ENCODE measurements at regions not wholly inside any gene's neighbourhood (a gene's known extent, or its start where the extent isn't known, plus 50 kb on each side); places are given as distances from the start of the nearest gene placed in this dataset.

DNA sequence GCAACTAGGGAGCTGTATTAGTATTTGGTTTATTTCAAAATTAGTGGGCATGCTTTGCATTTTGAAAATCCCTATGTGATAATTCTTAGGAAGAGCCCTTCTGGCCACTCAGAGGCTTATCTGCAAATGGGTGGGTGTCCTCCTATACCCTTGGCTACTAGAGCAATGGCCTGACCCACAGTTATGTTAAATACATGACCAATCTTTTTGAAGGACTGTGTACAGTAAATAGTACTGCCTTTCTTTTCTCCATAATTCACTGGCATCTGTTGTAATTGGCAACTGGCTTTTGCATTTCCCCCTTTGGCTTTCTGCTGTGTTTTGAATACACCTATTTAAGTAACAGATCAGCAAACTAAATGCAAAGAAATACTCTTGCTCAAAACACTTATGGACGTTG is 175.4 kb downstream of the ANXA2 start:
- Histone ChIP-seq H3K9me3 (ENCODE audit: insufficient read depth, low read depth, low read length) (no peaks in the 10 kb centered on the region), H3K79me2 (ENCODE audit: insufficient read depth, low read length) (no peaks in the 10 kb centered on the region), H3K9ac (ENCODE audit: low read length) (no peak overlapping the region), H3K4me3 (ENCODE audit: insufficient read depth, low read depth, low read length) (no peak overlapping the region), H3K4me1 (ENCODE audit: insufficient read depth, low read length) (no peaks in the 10 kb centered on the region), H3K36me3 (ENCODE audit: insufficient read depth, low read length) (no peaks in the 10 kb centered on the region), H3K4me2 (ENCODE audit: low read length) (no peak overlapping the region), H3K27ac (ENCODE audit: low read depth, low read length) (no peak overlapping the region), H4K20me1 (ENCODE audit: insufficient read depth, low read length) (no peaks in the 10 kb centered on the region), H3K27me3 (ENCODE audit: insufficient read depth, low read length) (peaks cover 9% of the 10 kb centered on the region), H2AFZ (ENCODE audit: low read depth, low read length) (no peak overlapping the region)
- no peaks in the 10 kb centered on the region for H3K9me3 Mint-ChIP-seq (ENCODE audit: unreplicated experiment)
- FAIRE-seq: no peak
- TF ChIP-seq, protein P1, sequence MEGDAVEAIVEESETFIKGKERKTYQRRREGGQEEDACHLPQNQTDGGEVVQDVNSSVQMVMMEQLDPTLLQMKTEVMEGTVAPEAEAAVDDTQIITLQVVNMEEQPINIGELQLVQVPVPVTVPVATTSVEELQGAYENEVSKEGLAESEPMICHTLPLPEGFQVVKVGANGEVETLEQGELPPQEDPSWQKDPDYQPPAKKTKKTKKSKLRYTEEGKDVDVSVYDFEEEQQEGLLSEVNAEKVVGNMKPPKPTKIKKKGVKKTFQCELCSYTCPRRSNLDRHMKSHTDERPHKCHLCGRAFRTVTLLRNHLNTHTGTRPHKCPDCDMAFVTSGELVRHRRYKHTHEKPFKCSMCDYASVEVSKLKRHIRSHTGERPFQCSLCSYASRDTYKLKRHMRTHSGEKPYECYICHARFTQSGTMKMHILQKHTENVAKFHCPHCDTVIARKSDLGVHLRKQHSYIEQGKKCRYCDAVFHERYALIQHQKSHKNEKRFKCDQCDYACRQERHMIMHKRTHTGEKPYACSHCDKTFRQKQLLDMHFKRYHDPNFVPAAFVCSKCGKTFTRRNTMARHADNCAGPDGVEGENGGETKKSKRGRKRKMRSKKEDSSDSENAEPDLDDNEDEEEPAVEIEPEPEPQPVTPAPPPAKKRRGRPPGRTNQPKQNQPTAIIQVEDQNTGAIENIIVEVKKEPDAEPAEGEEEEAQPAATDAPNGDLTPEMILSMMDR (IDR thresholded peaks at IDR 0.05; ENCODE audit: insufficient read depth, low read depth, low read length): no peak
- no peak for TF ChIP-seq EZH2 (IDR thresholded peaks at IDR 0.05; ENCODE audit: insufficient read depth, low read length)
- H3K27me3 Mint-ChIP-seq (ENCODE audit: low read depth, unreplicated experiment): peaks cover 18% of the 10 kb centered on the region
- no peak overlapping the region for H3K27ac Mint-ChIP-seq (ENCODE audit: unreplicated experiment)
- H3K36me3 Mint-ChIP-seq (ENCODE audit: low read depth, unreplicated experiment): no peaks in the 10 kb centered on the region
- H3K4me1 Mint-ChIP-seq (ENCODE audit: low read depth, unreplicated experiment): peaks cover 13% of the 10 kb centered on the region
- DNase-seq (ENCODE audit: low read depth): no peak
- H3K4me3 Mint-ChIP-seq (ENCODE audit: unreplicated experiment): no peak overlapping the region

DNA sequence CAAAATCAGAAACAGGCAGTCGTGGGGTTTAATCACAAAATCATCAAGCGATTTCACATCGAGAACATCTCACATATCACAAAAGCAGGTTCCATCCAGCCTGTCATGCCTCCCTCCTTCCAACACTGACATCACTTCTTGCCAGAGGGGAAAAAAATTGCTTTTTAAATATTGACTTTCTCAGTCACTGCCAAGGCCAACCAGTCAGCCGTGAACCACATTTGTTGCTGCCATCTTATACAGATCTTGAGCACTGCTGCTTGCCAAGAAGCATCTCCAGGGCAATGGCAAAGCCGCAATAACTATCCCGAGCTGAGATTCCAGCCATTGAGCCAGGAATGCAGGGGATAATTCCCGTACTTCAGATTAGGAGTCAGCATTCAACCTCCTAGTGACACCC is 174.6 kb downstream of the ANXA2 start:
- H3K9me3 ChIP-seq (ENCODE audit: insufficient read depth, low read depth, low read length): no peaks in the 10 kb centered on the region
- no peaks in the 10 kb centered on the region for H4K20me1 ChIP-seq (ENCODE audit: insufficient read depth, low read length)
- peaks cover 13% of the 10 kb centered on the region for H3K4me1 Mint-ChIP-seq (ENCODE audit: low read depth, unreplicated experiment)
- H3K27ac Mint-ChIP-seq (ENCODE audit: unreplicated experiment): no peak overlapping the region
- H3K27me3 Mint-ChIP-seq (ENCODE audit: low read depth, unreplicated experiment): peaks cover 18% of the 10 kb centered on the region
- no peak for DNase-seq (ENCODE audit: low read depth)
- no peak overlapping the region for H3K4me3 Mint-ChIP-seq (ENCODE audit: unreplicated experiment)
- no peak overlapping the region for H3K4me2 ChIP-seq (ENCODE audit: low read length)
- FAIRE-seq: no peak
- H3K9ac ChIP-seq (ENCODE audit: low read length): no peak overlapping the region
- no peaks in the 10 kb centered on the region for H3K79me2 ChIP-seq (ENCODE audit: insufficient read depth, low read length)
- H3K27ac ChIP-seq (ENCODE audit: low read depth, low read length): no peak overlapping the region
- H3K4me3 ChIP-seq (ENCODE audit: insufficient read depth, low read depth, low read length): no peak overlapping the region
- no peaks in the 10 kb centered on the region for H3K36me3 ChIP-seq (ENCODE audit: insufficient read depth, low read length)
- peaks cover 9% of the 10 kb centered on the region for H3K27me3 ChIP-seq (ENCODE audit: insufficient read depth, low read length)
- no peaks in the 10 kb centered on the region for H3K9me3 Mint-ChIP-seq (ENCODE audit: unreplicated experiment)
- H3K36me3 Mint-ChIP-seq (ENCODE audit: low read depth, unreplicated experiment): no peaks in the 10 kb centered on the region
- H3K4me1 ChIP-seq (ENCODE audit: insufficient read depth, low read length): no peaks in the 10 kb centered on the region
- TF ChIP-seq, protein P1 (IDR thresholded peaks at IDR 0.05; ENCODE audit: insufficient read depth, low read depth, low read length): no peak
- no peak for TF ChIP-seq EZH2 (IDR thresholded peaks at IDR 0.05; ENCODE audit: insufficient read depth, low read length)
- H2AFZ ChIP-seq (ENCODE audit: low read depth, low read length): no peak overlapping the region

DNA sequence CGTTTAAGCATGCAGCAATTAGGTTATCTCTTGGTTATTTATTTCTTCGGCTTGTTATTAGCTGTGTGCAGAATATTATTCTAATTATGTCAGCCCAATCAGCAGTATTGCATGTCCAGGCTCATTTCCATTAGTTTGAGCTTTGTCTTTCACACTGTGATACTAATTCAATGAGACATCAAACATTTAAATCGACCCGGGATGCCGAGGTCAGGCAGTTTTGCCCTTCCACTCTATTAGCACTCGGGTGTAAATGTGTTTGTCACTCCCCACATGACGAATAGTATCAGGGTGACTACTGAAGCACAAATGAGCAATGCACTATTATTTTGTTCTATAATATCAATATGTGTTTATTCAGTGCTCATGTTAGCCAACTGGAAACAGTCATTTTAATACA is 170.9 kb downstream of the ANXA2 start:
- no peaks in the 10 kb centered on the region for H3K9me3 Mint-ChIP-seq (ENCODE audit: unreplicated experiment)
- Histone ChIP-seq H3K4me1 (ENCODE audit: insufficient read depth, low read length) (no peaks in the 10 kb centered on the region), H3K9ac (ENCODE audit: low read length) (no peak overlapping the region), H3K27me3 (ENCODE audit: insufficient read depth, low read length) (peaks cover 9% of the 10 kb centered on the region), H3K36me3 (ENCODE audit: insufficient read depth, low read length) (no peaks in the 10 kb centered on the region), H4K20me1 (ENCODE audit: insufficient read depth, low read length) (no peaks in the 10 kb centered on the region), H3K27ac (ENCODE audit: low read depth, low read length) (no peak overlapping the region), H3K9me3 (ENCODE audit: insufficient read depth, low read depth, low read length) (no peaks in the 10 kb centered on the region), H3K4me2 (ENCODE audit: low read length) (no peak overlapping the region), H3K4me3 (ENCODE audit: insufficient read depth, low read depth, low read length) (no peak overlapping the region), H3K79me2 (ENCODE audit: insufficient read depth, low read length) (no peaks in the 10 kb centered on the region), H2AFZ (ENCODE audit: low read depth, low read length) (no peak overlapping the region)
- TF ChIP-seq EZH2 (IDR thresholded peaks at IDR 0.05; ENCODE audit: insufficient read depth, low read length): no peak
- TF ChIP-seq, protein P1 (IDR thresholded peaks at IDR 0.05; ENCODE audit: insufficient read depth, low read depth, low read length): no peak
- H3K4me1 Mint-ChIP-seq (ENCODE audit: low read depth, unreplicated experiment): peaks cover 6% of the 10 kb centered on the region
- no peak overlapping the region for H3K4me3 Mint-ChIP-seq (ENCODE audit: unreplicated experiment)
- no peak overlapping the region for H3K27ac Mint-ChIP-seq (ENCODE audit: unreplicated experiment)
- DNase-seq (ENCODE audit: low read depth): no peak
- FAIRE-seq: no peak
- H3K27me3 Mint-ChIP-seq (ENCODE audit: low read depth, unreplicated experiment): peaks cover 23% of the 10 kb centered on the region
- H3K36me3 Mint-ChIP-seq (ENCODE audit: low read depth, unreplicated experiment): no peaks in the 10 kb centered on the region
